ENCODE measurements at regions not wholly inside any gene's neighbourhood (a gene's known extent, or its start where the extent isn't known, plus 50 kb on each side); places are given as distances from the start of the nearest gene placed in this dataset.

DNA sequence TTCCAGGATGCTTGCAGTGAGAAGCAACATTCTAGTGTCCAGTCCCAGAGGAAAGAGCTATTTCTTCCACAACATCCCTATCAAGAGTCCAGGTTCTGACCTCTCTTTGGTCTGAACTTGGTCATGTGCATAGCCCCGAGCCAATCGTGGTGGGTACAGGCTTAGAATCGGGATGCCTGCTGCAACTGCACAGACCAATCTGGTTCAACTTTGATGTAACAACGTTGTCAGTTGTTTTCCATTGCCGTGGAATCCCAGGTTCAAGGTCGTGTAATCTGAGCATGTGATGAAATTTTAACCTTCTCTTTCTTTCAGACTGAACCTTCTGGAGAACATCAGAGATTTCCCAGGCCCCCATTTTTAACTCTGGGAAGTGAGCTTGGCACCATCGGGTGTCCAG is 130.5 kb downstream of the ANKRD60 start:
- no peak overlapping the region for H2BK120ac ChIP-seq (ENCODE audit: low read depth, low read length)
- no peak overlapping the region for H2AK9ac ChIP-seq (replicated peaks; ENCODE audit: low read depth, low read length, poor library complexity)
- no peak overlapping the region for H4K91ac ChIP-seq (ENCODE audit: insufficient read depth, low read depth, low read length)
- H2AFZ ChIP-seq (replicated peaks; ENCODE audit: low read length, poor library complexity): no peak overlapping the region
- H3K79me1 ChIP-seq (ENCODE audit: low read depth in 1 of 2, low read length in 2 of 2): no peaks in the 10 kb centered on the region
- no peaks in the 10 kb centered on the region for H3K9me3 ChIP-seq (ENCODE audit: control insufficient read depth, insufficient read depth, low read length)
- H4K20me1 ChIP-seq (ENCODE audit: insufficient read depth, low read length): no peaks in the 10 kb centered on the region
- no peak overlapping the region for H4K5ac ChIP-seq (ENCODE audit: low read depth, low read length)
- no peak overlapping the region for H3K4me3 ChIP-seq (ENCODE audit: insufficient read depth, low read depth, low read length)
- no peak overlapping the region for H2BK20ac ChIP-seq (ENCODE audit: low read depth, low read length)
- H2BK5ac ChIP-seq (ENCODE audit: low read depth, low read length, poor library complexity, severe bottlenecking): no peak overlapping the region
- H3K4ac ChIP-seq (ENCODE audit: low read depth, low read length): no peak overlapping the region
- ATAC-seq (ENCODE audit: low read depth) (no peak), DNase-seq (no peak)
- no TSS peak for BruUV-seq (replicated peaks)
- ChIA-PET POLR2A (ENCODE audit: unreplicated experiment) (no interaction called here), CTCF (no interaction called here)
- no peak overlapping the region for H3K4me2 ChIP-seq (ENCODE audit: low read depth, low read length)
- H3K4me1 ChIP-seq (ENCODE audit: control insufficient read depth, insufficient read depth, low read length): no peaks in the 10 kb centered on the region
- H2BK15ac ChIP-seq (ENCODE audit: low read depth, low read length): no peak overlapping the region
- no peak overlapping the region for H3K56ac ChIP-seq (ENCODE audit: extremely low read depth, insufficient read depth, low read length)
- H3K18ac ChIP-seq (ENCODE audit: low read depth, low read length): no peak overlapping the region
- 74% methylated on average over 5 of the region's 7 CpGs; no CpG with 5 or more reads in 1 of the 2 experiments for WGBS, 2 experiments (ENCODE audit: extremely low coverage in 2 of 2, insufficient read length in 1 of 2)
- no peak overlapping the region for H4K8ac ChIP-seq (ENCODE audit: low read depth in 2 of 2, low read length in 2 of 2)
- intact Hi-C loops (cut with micrococcal nuclease) (no loop called here), dilution Hi-C loops (cut with HindIII; ENCODE audit: low sequenced_read_pairs, unreplicated experiment) (no loop called here), in situ Hi-C loops (cut with MboI; ENCODE audit: low sequenced_read_pairs) (no loop called here)
- no peak overlapping the region for H2AK5ac ChIP-seq (ENCODE audit: low read depth, low read length)
- H3K27me3 ChIP-seq (ENCODE audit: control insufficient read depth, insufficient read depth, low read length): no peaks in the 10 kb centered on the region; the same call in 1 of the 2 replicates
- no peak overlapping the region for H3K14ac ChIP-seq (replicated peaks; ENCODE audit: low read depth, low read length)
- H3K36me3 ChIP-seq (ENCODE audit: control insufficient read depth, insufficient read depth, low read length): no peaks in the 10 kb centered on the region
- no peak overlapping the region for H3K9ac ChIP-seq (ENCODE audit: low read depth, low read length)
- H3K23ac ChIP-seq (ENCODE audit: low read depth, low read length): no peak overlapping the region
- H3K27ac ChIP-seq (ENCODE audit: insufficient read depth, low read length): no peak overlapping the region
- H3K9me1 ChIP-seq (ENCODE audit: insufficient read depth, low read length): no peaks in the 10 kb centered on the region
- no peak for TF ChIP-seq RAD21 (IDR thresholded peaks at IDR 0.05; ENCODE audit: low read length)
- no peak for TF ChIP-seq CHD1 (IDR thresholded peaks at IDR 0.05; ENCODE audit: low read depth, low read length)
- no peak for TF ChIP-seq NFE2L2 (IDR thresholded peaks at IDR 0.05; ENCODE audit: low read depth, low read length)
- TF ChIP-seq MAFK (IDR thresholded peaks at IDR 0.05; ENCODE audit: low read depth, low read length): no peak
- TF ChIP-seq MAZ (IDR thresholded peaks at IDR 0.05; ENCODE audit: borderline replicate concordance, low read depth, low read length): no peak
- no peak for TF ChIP-seq POLR2A (IDR thresholded peaks at IDR 0.05; ENCODE audit: low read depth, low read length)
- no peak for TF ChIP-seq MXI1 (IDR thresholded peaks at IDR 0.05; ENCODE audit: borderline replicate concordance, low read depth, low read length)
- TF ChIP-seq RFX5 (IDR thresholded peaks at IDR 0.05; ENCODE audit: low read depth, low read length): no peak
- no peak for TF ChIP-seq CEBPB (IDR thresholded peaks at IDR 0.05; ENCODE audit: low read depth, low read length)
- TF ChIP-seq USF2 (IDR thresholded peaks at IDR 0.05; ENCODE audit: low read depth, low read length): no peak
- no peak for TF ChIP-seq CTCF (conservative IDR thresholded peaks at IDR 0.05; ENCODE audit: low read depth, low read length)

Data from IMR-90 (cell line).